SJCRH30 (cell line): ENCODE measurements at regions not wholly inside any gene's neighbourhood (a gene's known extent, or its start where the extent isn't known, plus 50 kb on each side); places are given as distances from the start of the nearest gene placed in this dataset.

Experiments
- DNase-seq, 2 experiments: peaks; one replicate each; pipeline ENCODE4 v3.0.0-alpha.2; 2015 to 2020
- H3K27ac ChIP-seq: fragments of 250-450 bp; sonication (Bioruptor Pico); 2 replicates; pipeline ENCODE4 v1.5.1; 2020; ENCODE audit warnings: mild to moderate bottlenecking, moderate library complexity
- H3K27me3 ChIP-seq: fragments of 250-450 bp; sonication (Bioruptor Pico); 2 replicates; pipeline ENCODE4 v1.5.1; 2020; ENCODE audit warnings: mild to moderate bottlenecking, moderate library complexity
- H3K36me3 ChIP-seq: fragments of 250-450 bp; sonication (Bioruptor Pico); 2 replicates; pipeline ENCODE4 v1.5.1; 2020; ENCODE audit warnings: mild to moderate bottlenecking, moderate library complexity
- H3K4me1 ChIP-seq: fragments of 250-450 bp; sonication (Bioruptor Pico); 2 replicates; pipeline ENCODE4 v1.5.1; 2020; ENCODE audit warnings: mild to moderate bottlenecking, moderate library complexity
- H3K4me3 ChIP-seq: fragments of 250-450 bp; sonication (Bioruptor Pico); 2 replicates; pipeline ENCODE4 v1.5.1; 2020; ENCODE audit warnings: mild to moderate bottlenecking, moderate library complexity
- H3K9me3 ChIP-seq: fragments of 250-450 bp; sonication (Bioruptor Pico); replicated peaks from 2 replicates; pipeline ENCODE4 v1.5.1; 2020; ENCODE audit warnings: mild to moderate bottlenecking, moderate library complexity

GRCh38 chr10:78401624-78402367 is 368.1 kb downstream of the RPS24 start:
- H3K27me3 ChIP-seq = no peaks in the 10 kb centered on the region
- no peaks in the 10 kb centered on the region for H3K4me1 ChIP-seq
- no peaks in the 10 kb centered on the region for H3K9me3 ChIP-seq
- no peak overlapping the region for H3K27ac ChIP-seq
- no peak for DNase-seq
- H3K36me3 ChIP-seq = no peaks in the 10 kb centered on the region
- no peak overlapping the region for H3K4me3 ChIP-seq

GRCh38 chr10:78402591-78402990 is 368.9 kb downstream of the RPS24 start:
- no peak for DNase-seq
- H3K4me3 ChIP-seq = no peak overlapping the region
- H3K27ac ChIP-seq = no peak overlapping the region
- no peaks in the 10 kb centered on the region for H3K4me1 ChIP-seq
- H3K36me3 ChIP-seq = no peaks in the 10 kb centered on the region
- H3K9me3 ChIP-seq = no peaks in the 10 kb centered on the region
- H3K27me3 ChIP-seq = no peaks in the 10 kb centered on the region

GRCh38 chr10:78403781-78404180 is 370.1 kb downstream of the RPS24 start:
- no peak for DNase-seq
- Histone ChIP-seq H3K4me3 (no peak overlapping the region), H3K4me1 (no peaks in the 10 kb centered on the region)

GRCh38 chr10:78404296-78404695 is 370.6 kb downstream of the RPS24 start:
- H3K27ac ChIP-seq = no peak overlapping the region
- no peaks in the 10 kb centered on the region for H3K27me3 ChIP-seq
- no peaks in the 10 kb centered on the region for H3K4me1 ChIP-seq
- DNase-seq = no peak
- no peaks in the 10 kb centered on the region for H3K9me3 ChIP-seq
- no peak overlapping the region for H3K4me3 ChIP-seq
- no peaks in the 10 kb centered on the region for H3K36me3 ChIP-seq

More at GRCh38 chr10:78403781-78404180, 370.1 kb downstream of the RPS24 start:
- H3K27me3 ChIP-seq = no peaks in the 10 kb centered on the region
- no peaks in the 10 kb centered on the region for H3K36me3 ChIP-seq
- H3K27ac ChIP-seq = no peak overlapping the region
- no peaks in the 10 kb centered on the region for H3K9me3 ChIP-seq

- Histone ChIP-seq H3K9me3 (no peaks in the 10 kb centered on the region), H3K36me3 (no peaks in the 10 kb centered on the region), H3K27ac (no peak overlapping the region), H3K4me1 (no peaks in the 10 kb centered on the region), H3K4me3 (no peak overlapping the region), H3K27me3 (no peaks in the 10 kb centered on the region)
- DNase-seq = no peak
Measured at GRCh38 chr10:78405231-78405630, 371.6 kb downstream of the RPS24 start.

GRCh38 chr10:78405736-78406135 is 372.1 kb downstream of the RPS24 start:
- Histone ChIP-seq H3K9me3 (no peaks in the 10 kb centered on the region), H3K4me1 (no peaks in the 10 kb centered on the region), H3K4me3 (no peak overlapping the region), H3K27me3 (no peaks in the 10 kb centered on the region), H3K27ac (no peak overlapping the region), H3K36me3 (no peaks in the 10 kb centered on the region)
- DNase-seq = no peak

- no peaks in the 10 kb centered on the region for H3K27me3 ChIP-seq
- H3K4me1 ChIP-seq = no peaks in the 10 kb centered on the region
- no peak overlapping the region for H3K4me3 ChIP-seq
- no peak overlapping the region for H3K27ac ChIP-seq
- no peak for DNase-seq
- H3K36me3 ChIP-seq = no peaks in the 10 kb centered on the region
- no peaks in the 10 kb centered on the region for H3K9me3 ChIP-seq
Measured at GRCh38 chr10:78406648-78407008, 373.0 kb downstream of the RPS24 start.

- Histone ChIP-seq H3K27ac (no peak overlapping the region), H3K36me3 (no peaks in the 10 kb centered on the region), H3K4me1 (no peaks in the 10 kb centered on the region), H3K27me3 (no peaks in the 10 kb centered on the region), H3K4me3 (no peak overlapping the region), H3K9me3 (no peaks in the 10 kb centered on the region)
- DNase-seq = peak; percentile 12 to 20
Measured at GRCh38 chr10:78407009-78407711, 373.5 kb downstream of the RPS24 start.

- Histone ChIP-seq H3K9me3 (no peaks in the 10 kb centered on the region), H3K4me1 (no peaks in the 10 kb centered on the region), H3K36me3 (no peaks in the 10 kb centered on the region), H3K27me3 (no peaks in the 10 kb centered on the region), H3K27ac (no peak overlapping the region), H3K4me3 (no peak overlapping the region)
- no peak for DNase-seq
Measured at GRCh38 chr10:78407966-78408365, 374.3 kb downstream of the RPS24 start.

GRCh38 chr10:78408671-78409472 is 375.2 kb downstream of the RPS24 start:
- Histone ChIP-seq H3K4me3 (no peak overlapping the region), H3K4me1 (no peaks in the 10 kb centered on the region), H3K27me3 (no peaks in the 10 kb centered on the region), H3K27ac (no peak overlapping the region), H3K36me3 (no peaks in the 10 kb centered on the region), H3K9me3 (no peaks in the 10 kb centered on the region)
- DNase-seq = peak; percentile 25 to 38

- H3K27ac ChIP-seq = no peak overlapping the region
- H3K36me3 ChIP-seq = no peaks in the 10 kb centered on the region
- no peaks in the 10 kb centered on the region for H3K27me3 ChIP-seq
- DNase-seq = no peak
- no peaks in the 10 kb centered on the region for H3K4me1 ChIP-seq
- no peaks in the 10 kb centered on the region for H3K9me3 ChIP-seq
- H3K4me3 ChIP-seq = no peak overlapping the region
Measured at GRCh38 chr10:78410046-78410965, 376.6 kb downstream of the RPS24 start.

GRCh38 chr10:78411716-78412115 is 378.1 kb downstream of the RPS24 start:
- DNase-seq = no peak
- H3K4me1 ChIP-seq = no peaks in the 10 kb centered on the region

GRCh38 chr10:78412605-78413004 is 378.9 kb downstream of the RPS24 start:
- no peak overlapping the region for H3K27ac ChIP-seq
- no peak overlapping the region for H3K4me3 ChIP-seq
- H3K9me3 ChIP-seq = no peaks in the 10 kb centered on the region
- no peaks in the 10 kb centered on the region for H3K4me1 ChIP-seq
- no peak for DNase-seq
- no peaks in the 10 kb centered on the region for H3K27me3 ChIP-seq
- no peaks in the 10 kb centered on the region for H3K36me3 ChIP-seq

More at GRCh38 chr10:78411716-78412115, 378.1 kb downstream of the RPS24 start:
- Histone ChIP-seq H3K27ac (no peak overlapping the region), H3K9me3 (no peaks in the 10 kb centered on the region), H3K4me3 (no peak overlapping the region), H3K27me3 (no peaks in the 10 kb centered on the region), H3K36me3 (no peaks in the 10 kb centered on the region)
